GM18907 (cell line): ENCODE measurements at regions not wholly inside any gene's neighbourhood (a gene's known extent, or its start where the extent isn't known, plus 50 kb on each side); places are given as distances from the start of the nearest gene placed in this dataset.
"Not testable (repeated sequence)": the region's sequence is repeated elsewhere in the genome, so short reads cannot be mapped to it uniquely, and the experiment has no call there.

Experiments used
- ATAC-seq: cut with Tn5 transposase; IDR thresholded peaks from one replicate; pipeline ENCODE4 v1.9.1; 2021; ENCODE audit warnings: mild to moderate bottlenecking, moderate library complexity; ENCODE audit not compliant: unreplicated experiment

- ATAC-seq, result peak; percentile 96
Observed at GRCh38 chr3:134106580-134106979, 76.9 kb upstream of the SLCO2A1 start.

- peak; percentile 31 for ATAC-seq
Observed at GRCh38 chr3:134105876-134106556, 76.3 kb upstream of the SLCO2A1 start.

GRCh38 chr3:134104031-134104430 is 74.3 kb upstream of the SLCO2A1 start:
- no peak for ATAC-seq

- no peak for ATAC-seq
Observed at GRCh38 chr3:134103470-134103869, 73.7 kb upstream of the SLCO2A1 start.

- no peak for ATAC-seq
Observed at GRCh38 chr3:134102976-134103375, 73.3 kb upstream of the SLCO2A1 start.

- ATAC-seq, result not testable (repeated sequence)
Observed at GRCh38 chr3:134096214-134096613, 66.5 kb upstream of the SLCO2A1 start.

GRCh38 chr3:134095005-134095404 is 65.3 kb upstream of the SLCO2A1 start:
- ATAC-seq, result no peak

- no peak for ATAC-seq
Observed at GRCh38 chr3:134094491-134094890, 64.8 kb upstream of the SLCO2A1 start.

- no peak for ATAC-seq
Observed at GRCh38 chr3:134093956-134094355, 64.2 kb upstream of the SLCO2A1 start.

- no peak for ATAC-seq
Observed at GRCh38 chr3:134092208-134092701, 62.5 kb upstream of the SLCO2A1 start.

GRCh38 chr3:134090031-134090430 is 60.3 kb upstream of the SLCO2A1 start:
- no peak for ATAC-seq

- no peak for ATAC-seq
Observed at GRCh38 chr3:134087060-134087974, 57.6 kb upstream of the SLCO2A1 start.

- ATAC-seq, result no peak
Observed at GRCh38 chr3:134086616-134087015, 56.9 kb upstream of the SLCO2A1 start.

GRCh38 chr3:134085034-134085775 is 55.5 kb upstream of the SLCO2A1 start:
- ATAC-seq, result no peak

GRCh38 chr3:134084242-134084950 is 54.7 kb upstream of the SLCO2A1 start:
- ATAC-seq, result no peak

- ATAC-seq, result no peak
Observed at GRCh38 chr3:134083626-134084241, 54.0 kb upstream of the SLCO2A1 start.

GRCh38 chr3:134083008-134083407 is 53.3 kb upstream of the SLCO2A1 start:
- no peak for ATAC-seq

GRCh38 chr3:134082582-134082981 is 52.9 kb upstream of the SLCO2A1 start:
- ATAC-seq, result no peak

GRCh38 chr3:134081211-134081610 is 51.5 kb upstream of the SLCO2A1 start:
- no peak for ATAC-seq

- ATAC-seq, result no peak
Observed at GRCh38 chr3:134080761-134081160, 51.0 kb upstream of the SLCO2A1 start.
